LNCaP clone FGC (cell line): ENCODE measurements at regions not wholly inside any gene's neighbourhood (a gene's known extent, or its start where the extent isn't known, plus 50 kb on each side); places are given as distances from the start of the nearest gene placed in this dataset.

Source experiments
- DNase-seq: peaks from one replicate; pipeline ENCODE4 v3.0.0-alpha.2; 2011; ENCODE audit warnings: low read depth
- H3K4me3 ChIP-seq: 2 replicates; pipeline ENCODE4 v1.5.1; 2011; ENCODE audit warnings: mild to moderate bottlenecking, low read depth, low read length, control low read depth
- TF ChIP-seq, protein P1 (sequence below): IDR thresholded peaks from 2 replicates; pipeline ENCODE4 v1.5.1; 2012; ENCODE audit warnings: mild to moderate bottlenecking; ENCODE audit not compliant: control insufficient read depth, insufficient read depth; ENCODE audit errors: extremely low read depth

DNA sequence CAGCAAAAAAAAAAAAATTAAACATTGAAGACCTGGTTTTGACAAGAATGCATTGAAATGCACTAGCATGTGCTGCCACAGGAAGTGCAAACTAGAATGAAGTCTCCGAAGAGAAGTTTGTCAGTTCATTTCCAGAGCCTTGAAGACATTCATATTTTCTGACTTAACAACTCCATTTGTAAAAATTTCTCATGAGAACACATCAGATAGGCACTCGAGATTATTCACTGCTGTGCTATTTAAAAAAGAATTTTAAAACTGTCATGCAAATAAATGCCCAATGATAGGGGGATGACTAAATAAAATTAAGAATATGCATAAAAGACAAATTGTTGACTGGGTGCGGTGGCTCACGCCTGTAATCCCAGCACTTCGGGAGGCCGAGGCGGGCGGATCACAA, 394.6 kb upstream of the JARID2 start:
- DNase-seq = no peak
- H3K4me3 ChIP-seq = no peak overlapping the region
- TF ChIP-seq, protein P1, sequence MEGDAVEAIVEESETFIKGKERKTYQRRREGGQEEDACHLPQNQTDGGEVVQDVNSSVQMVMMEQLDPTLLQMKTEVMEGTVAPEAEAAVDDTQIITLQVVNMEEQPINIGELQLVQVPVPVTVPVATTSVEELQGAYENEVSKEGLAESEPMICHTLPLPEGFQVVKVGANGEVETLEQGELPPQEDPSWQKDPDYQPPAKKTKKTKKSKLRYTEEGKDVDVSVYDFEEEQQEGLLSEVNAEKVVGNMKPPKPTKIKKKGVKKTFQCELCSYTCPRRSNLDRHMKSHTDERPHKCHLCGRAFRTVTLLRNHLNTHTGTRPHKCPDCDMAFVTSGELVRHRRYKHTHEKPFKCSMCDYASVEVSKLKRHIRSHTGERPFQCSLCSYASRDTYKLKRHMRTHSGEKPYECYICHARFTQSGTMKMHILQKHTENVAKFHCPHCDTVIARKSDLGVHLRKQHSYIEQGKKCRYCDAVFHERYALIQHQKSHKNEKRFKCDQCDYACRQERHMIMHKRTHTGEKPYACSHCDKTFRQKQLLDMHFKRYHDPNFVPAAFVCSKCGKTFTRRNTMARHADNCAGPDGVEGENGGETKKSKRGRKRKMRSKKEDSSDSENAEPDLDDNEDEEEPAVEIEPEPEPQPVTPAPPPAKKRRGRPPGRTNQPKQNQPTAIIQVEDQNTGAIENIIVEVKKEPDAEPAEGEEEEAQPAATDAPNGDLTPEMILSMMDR = no peak

DNA sequence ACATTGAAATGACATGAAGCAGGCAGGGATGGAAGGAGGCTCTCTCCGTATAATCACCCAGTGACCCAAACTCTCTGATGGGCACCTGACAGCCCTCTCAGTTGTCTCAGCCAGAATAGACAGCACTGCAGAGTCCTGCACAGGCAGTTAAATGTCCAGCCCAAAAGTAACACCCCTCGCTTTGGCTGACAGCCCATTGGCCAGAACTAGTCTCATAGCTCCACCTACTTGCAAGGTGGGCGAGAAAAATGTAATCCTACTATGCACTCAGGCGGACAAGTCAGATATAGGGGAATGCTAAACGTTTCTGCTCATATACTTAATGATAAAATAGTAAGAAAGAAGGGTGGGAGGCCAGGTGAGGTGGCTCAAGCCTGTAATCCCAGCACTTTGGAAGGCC, 393.5 kb upstream of the JARID2 start:
- DNase-seq = no peak
- TF ChIP-seq, protein P1 = no peak
- H3K4me3 ChIP-seq = no peak overlapping the region

DNA sequence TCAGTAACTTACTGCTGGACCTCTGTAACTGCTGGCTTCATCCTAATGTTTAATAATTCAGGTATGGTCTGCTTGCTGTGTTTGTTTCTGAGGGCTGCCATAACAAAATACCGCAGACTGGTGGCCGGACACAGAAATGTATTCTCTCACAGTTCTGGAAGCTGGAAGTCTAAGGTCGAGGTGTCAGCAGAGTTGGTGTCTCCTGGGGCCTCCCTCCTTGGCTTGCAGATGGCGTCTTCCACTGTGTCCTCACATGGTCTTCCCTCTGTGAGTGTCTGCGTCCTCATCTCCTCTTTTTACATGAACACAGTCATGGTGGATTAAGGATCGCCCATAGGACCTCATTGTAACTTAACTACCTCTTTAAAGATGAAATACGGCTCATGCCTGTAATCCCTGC, 389.7 kb upstream of the JARID2 start:
- TF ChIP-seq, protein P1 = no peak
- no peak overlapping the region for H3K4me3 ChIP-seq
- no peak for DNase-seq

DNA sequence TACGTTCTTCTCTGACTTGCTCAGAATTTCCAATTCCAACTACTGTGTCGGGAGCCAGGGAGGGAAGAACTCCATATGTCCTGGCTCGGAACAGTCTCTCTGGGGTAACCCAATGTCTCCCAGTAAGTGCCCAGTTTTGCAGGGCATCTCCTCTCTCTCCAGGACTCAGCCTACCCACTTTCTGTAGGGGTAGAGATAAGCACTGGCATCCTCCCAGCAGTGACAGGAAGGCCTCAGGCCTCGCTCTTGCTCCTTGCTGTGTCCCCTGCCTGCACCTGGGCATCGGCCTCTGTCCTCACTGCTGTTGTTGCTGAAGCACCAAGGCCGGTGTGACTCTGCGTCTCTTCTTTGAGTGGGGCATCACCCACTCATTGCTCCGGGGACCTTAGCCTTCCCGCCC, 388.9 kb upstream of the JARID2 start:
- DNase-seq = no peak
- TF ChIP-seq, protein P1 = no peak
- H3K4me3 ChIP-seq = no peak overlapping the region

DNA sequence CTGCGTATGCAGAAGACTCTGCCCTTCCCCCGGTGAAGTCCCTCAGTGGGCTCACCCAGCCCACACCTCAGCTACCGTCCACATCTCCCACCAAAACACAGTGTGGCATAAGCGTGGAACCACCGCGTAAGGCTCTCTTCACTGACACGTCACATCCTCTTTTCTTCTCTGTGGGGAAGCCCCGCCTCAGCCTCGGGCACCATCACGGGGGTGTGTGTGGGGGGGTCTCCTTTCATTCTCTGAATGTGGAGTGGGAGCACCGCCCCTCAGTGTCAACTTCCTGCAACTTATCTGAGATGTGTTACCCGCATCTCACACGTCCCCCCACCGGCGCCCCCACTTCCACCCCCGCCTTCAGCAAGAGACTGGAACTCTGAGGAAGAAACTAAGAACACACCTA, 388.4 kb upstream of the JARID2 start:
- no peak overlapping the region for H3K4me3 ChIP-seq
- TF ChIP-seq, protein P1 = no peak
- DNase-seq = no peak

DNA sequence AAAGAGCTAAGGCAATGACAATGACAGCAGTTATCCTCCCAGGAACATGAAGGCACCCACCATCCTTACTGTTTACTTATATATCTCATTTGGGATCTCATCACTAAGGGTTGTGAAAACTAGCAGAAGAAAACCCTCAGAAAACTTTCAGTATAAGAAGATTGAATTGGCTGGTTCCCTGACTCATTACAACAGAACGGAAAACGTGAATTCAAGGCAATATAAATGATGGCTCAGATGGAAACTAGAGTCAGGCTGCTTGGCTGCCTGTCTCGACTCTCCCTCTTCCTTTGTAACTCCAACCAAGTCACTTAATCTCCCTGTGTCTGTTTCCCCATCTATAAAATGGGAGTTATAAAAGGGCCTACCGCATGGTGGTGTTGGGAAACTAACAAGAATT, 387.1 kb upstream of the JARID2 start:
- no peak for DNase-seq
- no peak overlapping the region for H3K4me3 ChIP-seq
- TF ChIP-seq, protein P1 = no peak

DNA sequence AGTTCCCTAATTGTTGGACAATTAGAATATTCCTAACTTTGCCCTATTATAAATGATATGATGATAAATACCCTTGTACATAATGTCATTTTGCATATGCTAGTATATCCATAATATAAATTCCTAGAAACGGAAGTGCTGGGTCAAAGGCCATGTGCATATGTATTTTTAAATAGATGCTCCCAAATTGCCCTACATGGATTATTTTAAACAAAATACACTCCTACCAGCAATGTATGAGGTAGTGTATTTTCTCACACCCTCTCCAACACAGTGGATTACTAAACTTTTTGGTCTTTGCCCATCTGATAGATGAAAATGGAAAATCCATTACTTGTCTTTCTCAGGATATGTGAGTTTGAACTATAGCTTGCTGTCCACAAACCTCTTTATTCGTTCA, 385.1 kb upstream of the JARID2 start:
- DNase-seq = no peak
- H3K4me3 ChIP-seq = no peak overlapping the region
- TF ChIP-seq, protein P1 = no peak
